ENCODE measurements at regions not wholly inside any gene's neighbourhood (a gene's known extent, or its start where the extent isn't known, plus 50 kb on each side); places are given as distances from the start of the nearest gene placed in this dataset.

DNA sequence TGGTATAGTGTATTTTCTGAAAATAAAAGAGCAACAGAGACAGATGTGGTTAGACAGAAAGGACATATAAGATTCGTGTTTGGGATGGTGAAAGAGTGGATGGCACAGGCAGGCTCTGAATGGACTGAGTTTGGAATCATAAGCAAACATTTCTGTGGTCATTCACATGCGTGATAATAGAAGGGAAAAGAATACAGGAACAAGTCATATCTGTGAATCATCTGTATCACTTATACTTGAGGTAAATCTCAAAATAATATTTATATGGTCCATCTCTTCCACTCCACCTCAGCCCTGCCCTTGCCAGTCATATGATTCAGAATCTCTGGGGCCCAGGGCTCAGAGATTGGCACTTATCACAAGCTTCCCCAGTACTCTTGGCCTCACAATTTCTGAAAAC, 535.1 kb downstream of the BCKDHB start:
- Histone ChIP-seq H4K8ac (ENCODE audit: extremely low read depth, insufficient read depth, low read length) (no peak overlapping the region), H2BK15ac (ENCODE audit: low read length) (no peak overlapping the region), H3K4me2 (ENCODE audit: insufficient read depth in 1 of 2, low read depth in 2 of 2, low read length in 2 of 2) (no peak overlapping the region), H3K79me1 (ENCODE audit: low read depth, low read length) (no peaks in the 10 kb centered on the region), H2BK12ac (ENCODE audit: low read depth, low read length) (no peak overlapping the region), H3K27me3 (replicated peaks in 1 of 4; ENCODE audit: control insufficient read depth in 3 of 4, extremely low read depth in 1 of 4, insufficient read depth in 3 of 4, low read length in 3 of 4) (peaks cover 0 to 1% (median 0%) of the 10 kb centered on the region in 4 experiments; a peak in 1 of 7 replicates), H4K91ac (replicated peaks; ENCODE audit: insufficient read length, low read length) (no peak overlapping the region), H3K9ac (replicated peaks in 1 of 4; ENCODE audit: extremely low read depth in 1 of 4, low read depth in 3 of 4, low read length in 3 of 4) (no peak overlapping the region), H2AK5ac (ENCODE audit: low read depth, low read length) (no peak overlapping the region), H3K4me3 (ENCODE audit: extremely low read depth in 1 of 4, insufficient read depth in 2 of 4, low read depth in 3 of 4, low read length in 4 of 4) (no peak overlapping the region), H3K79me2 (ENCODE audit: control insufficient read depth in 1 of 2, insufficient read depth in 2 of 2, low read length in 2 of 2) (no peaks in the 10 kb centered on the region), H3K27ac (ENCODE audit: low read depth, low read length) (no peak overlapping the region), H2AFZ (ENCODE audit: low read length) (no peak overlapping the region), H2BK20ac (ENCODE audit: low read length) (no peak overlapping the region), H2BK120ac (replicated peaks; ENCODE audit: low read depth, low read length) (no peak overlapping the region), H3K23ac (ENCODE audit: insufficient read length) (no peak overlapping the region), H3K14ac (ENCODE audit: insufficient read length) (no peak overlapping the region), H2BK5ac (ENCODE audit: low read depth, low read length) (no peak overlapping the region), H4K5ac (ENCODE audit: insufficient read length, low read depth, low read length) (no peak overlapping the region), H3K36me3 (ENCODE audit: control insufficient read depth in 2 of 4, insufficient read depth in 4 of 4, low read length in 3 of 4) (no peaks in the 10 kb centered on the region; a peak in 2 of 8 replicates), H3K23me2 (ENCODE audit: low read depth, low read length) (no peaks in the 10 kb centered on the region), H3K4me1 (replicated peaks in 1 of 4; ENCODE audit: control insufficient read depth in 3 of 4, insufficient read depth in 4 of 4, low read length in 3 of 4) (peaks cover 0 to 6% (median 2%) of the 10 kb centered on the region in 4 experiments; a peak in 4 of 7 replicates), H3K4ac (replicated peaks; ENCODE audit: insufficient read length, low read depth, low read length) (no peak overlapping the region), H3K18ac (ENCODE audit: extremely low read depth, low read length) (no peak overlapping the region), H3K56ac (replicated peaks; ENCODE audit: insufficient read length, low read depth, low read length) (no peak overlapping the region), H4K20me1 (replicated peaks in 1 of 2; ENCODE audit: control insufficient read depth in 1 of 2, insufficient read depth in 2 of 2, low read length in 2 of 2) (no peaks in the 10 kb centered on the region), H3K9me3 (ENCODE audit: insufficient read depth in 2 of 2, low read depth in 1 of 2, low read length in 1 of 2) (peaks cover 0 to 4% of the 10 kb centered on the region in 2 experiments; a peak in 1 of 4 replicates)
- WGBS, 2 experiments (ENCODE audit: extremely low coverage in 1 of 2, insufficient coverage in 1 of 2, insufficient read length in 1 of 2, insufficient replicate concordance in 2 of 2, low coverage in 1 of 2, low lambda C conversion rate in 2 of 2, missing lambda C conversion rate in 1 of 2): 93% methylated on average over 2 of the region's 2 CpGs; no CpG with 5 or more reads in 1 of the 2 experiments
- FAIRE-seq (no peak), DNase-seq (ENCODE audit: low read depth in 1 of 2, low spot score in 2 of 2) (no peak)
- POLR2A ChIA-PET (ENCODE audit: partially characterized antibody): no interaction called here
- CTCF ChIA-PET (ENCODE audit: partially characterized antibody): interaction anchor here (0.6 kb wide), 1 partner anchor 140 kb away, joined by 3 read pairs; no protein-coding TSS in a partner anchor
- TF ChIP-seq PHF8 (conservative IDR thresholded peaks at IDR 0.05; ENCODE audit: low read depth, low read length): no peak
- no peak for TF ChIP-seq NRF1 (IDR thresholded peaks at IDR 0.05; ENCODE audit: low read depth, low read length)
- no peak for TF ChIP-seq TBP (IDR thresholded peaks at IDR 0.05; ENCODE audit: low read depth, low read length)
- no peak for TF ChIP-seq FOSL1 (IDR thresholded peaks at IDR 0.05; ENCODE audit: insufficient read depth, low read depth, low read length)
- TF ChIP-seq BRCA1 (IDR thresholded peaks at IDR 0.05; ENCODE audit: low read depth, low read length): no peak
- no peak for TF ChIP-seq SP1 (IDR thresholded peaks at IDR 0.05; ENCODE audit: low read depth, low read length)
- TF ChIP-seq SRF (IDR thresholded peaks at IDR 0.05; ENCODE audit: low read depth, low read length): no peak
- TF ChIP-seq CTBP2 (IDR thresholded peaks at IDR 0.05; ENCODE audit: borderline replicate concordance, insufficient read depth, insufficient read length, low read length): no peak
- no peak for TF ChIP-seq ZNF274 (IDR thresholded peaks at IDR 0.05; ENCODE audit: borderline replicate concordance, extremely low read depth, low read length)
- TF ChIP-seq CHD1 (IDR thresholded peaks at IDR 0.05; ENCODE audit: low read depth, low read length): no peak
- no peak for TF ChIP-seq CEBPB (IDR thresholded peaks at IDR 0.05; ENCODE audit: low read depth, low read length)
- no peak for TF ChIP-seq EP300 (IDR thresholded peaks at IDR 0.05; ENCODE audit: borderline replicate concordance in 1 of 2, low read depth in 2 of 2, low read length in 2 of 2)
- no peak for TF ChIP-seq TCF12 (IDR thresholded peaks at IDR 0.05; ENCODE audit: low read depth, low read length)
- no peak for TF ChIP-seq TAF7 (optimal IDR thresholded peaks at IDR 0.05; ENCODE audit: borderline replicate concordance, low read depth, low read length)
- TF ChIP-seq SIN3A (conservative IDR thresholded peaks at IDR 0.05 in 1 of 2, IDR thresholded peaks at IDR 0.05 in 1 of 2; ENCODE audit: low read depth in 1 of 2, low read length in 2 of 2): no peak

Data from H1 (cell line).